IPS DF 6.9 (cell line): ENCODE measurements at regions not wholly inside any gene's neighbourhood (a gene's known extent, or its start where the extent isn't known, plus 50 kb on each side); places are given as distances from the start of the nearest gene placed in this dataset.

Experiments
- DNase-seq: peaks from one replicate; pipeline ENCODE4 v3.0.0-alpha.2; 2013; ENCODE audit warnings: low read depth, low spot score
- H3K27ac ChIP-seq: one replicate; pipeline ENCODE4 v1.5.1; 2013; ENCODE audit warnings: low read length, control low read depth
- H3K27me3 ChIP-seq: 2 replicates; pipeline ENCODE4 v1.6.1; 2013; ENCODE audit warnings: mild to moderate bottlenecking, low read length; ENCODE audit not compliant: control insufficient read depth, insufficient read depth
- H3K36me3 ChIP-seq: 2 replicates; pipeline ENCODE4 v1.6.1; 2013; ENCODE audit warnings: low read length; ENCODE audit not compliant: control insufficient read depth, insufficient read depth
- H3K4me1 ChIP-seq: 2 replicates; pipeline ENCODE4 v1.6.1; 2013; ENCODE audit warnings: low read length; ENCODE audit not compliant: control insufficient read depth, insufficient read depth
- H3K4me3 ChIP-seq: 2 replicates; pipeline ENCODE4 v1.5.1; 2013; ENCODE audit warnings: mild to moderate bottlenecking, low read length
- H3K9me3 ChIP-seq: 2 replicates; pipeline ENCODE4 v1.6.1; 2013; ENCODE audit warnings: low read length, inconsistent platforms; ENCODE audit not compliant: control insufficient read depth, insufficient read depth
- WGBS: extraction: QIAGEN DNeasy Blood & Tissue Kit; methylation state at CpG from one replicate; pipeline ENCODE4 v1.1.7; 2013; ENCODE audit warnings: mixed read lengths, missing lambda C conversion rate; ENCODE audit not compliant: insufficient read length, insufficient coverage; 5-methylcytosine and 5-hydroxymethylcytosine counted together

- no peak overlapping the region for H3K4me3 ChIP-seq
- H3K27me3 ChIP-seq: no peaks in the 10 kb centered on the region
- no peaks in the 10 kb centered on the region for H3K36me3 ChIP-seq
- H3K27ac ChIP-seq: no peak overlapping the region
- no peaks in the 10 kb centered on the region for H3K9me3 ChIP-seq
- DNase-seq: no peak
- no peaks in the 10 kb centered on the region; the same call in none of the 2 replicates for H3K4me1 ChIP-seq
- WGBS: no CpG with 5 or more reads among the region's 1 CpG
These were observed 136.4 kb downstream of the TBXT start for GRCh38 chr6:166031275-166031674.

- no peak for DNase-seq
- WGBS: no CpG with 5 or more reads among the region's 3 CpGs
These were observed 138.1 kb downstream of the TBXT start for GRCh38 chr6:166029506-166029905.

GRCh38 chr6:166027761-166028160 is 139.9 kb downstream of the TBXT start:
- no peaks in the 10 kb centered on the region for H3K9me3 ChIP-seq
- H3K36me3 ChIP-seq: no peaks in the 10 kb centered on the region
- no peaks in the 10 kb centered on the region for H3K27me3 ChIP-seq
- H3K27ac ChIP-seq: no peak overlapping the region
- no peak for DNase-seq
- no peaks in the 10 kb centered on the region; the same call in 1 of the 2 replicates for H3K4me1 ChIP-seq
- no CpG with 5 or more reads among the region's 3 CpGs for WGBS
- H3K4me3 ChIP-seq: no peak overlapping the region

More at GRCh38 chr6:166029506-166029905, 138.1 kb downstream of the TBXT start:
- no peaks in the 10 kb centered on the region; the same call in none of the 2 replicates for H3K4me1 ChIP-seq
- H3K4me3 ChIP-seq: no peak overlapping the region
- no peaks in the 10 kb centered on the region for H3K36me3 ChIP-seq
- no peak overlapping the region for H3K27ac ChIP-seq
- H3K27me3 ChIP-seq: no peaks in the 10 kb centered on the region
- H3K9me3 ChIP-seq: no peaks in the 10 kb centered on the region

- no peaks in the 10 kb centered on the region for H3K36me3 ChIP-seq
- no CpG with 5 or more reads among the region's 8 CpGs for whole genome bisulfite sequencing
- no peak for DNase-seq
- H3K27ac ChIP-seq: no peak overlapping the region
- no peaks in the 10 kb centered on the region for H3K27me3 ChIP-seq
- H3K9me3 ChIP-seq: no peaks in the 10 kb centered on the region
- H3K4me3 ChIP-seq: no peak overlapping the region
- H3K4me1 ChIP-seq: no peaks in the 10 kb centered on the region
These were observed 141.0 kb downstream of the TBXT start for GRCh38 chr6:166026586-166027126.

- Histone ChIP-seq H3K4me3 (no peak overlapping the region), H3K36me3 (no peaks in the 10 kb centered on the region), H3K27me3 (no peaks in the 10 kb centered on the region), H3K27ac (no peak overlapping the region), H3K4me1 (no peaks in the 10 kb centered on the region), H3K9me3 (no peaks in the 10 kb centered on the region)
- no CpG with 5 or more reads among the region's 8 CpGs for WGBS
- no peak for DNase-seq
These were observed 142.3 kb downstream of the TBXT start for GRCh38 chr6:166025149-166025898.

- Histone ChIP-seq H3K27ac (no peak overlapping the region), H3K36me3 (no peaks in the 10 kb centered on the region), H3K4me3 (no peak overlapping the region), H3K9me3 (no peaks in the 10 kb centered on the region), H3K27me3 (no peaks in the 10 kb centered on the region), H3K4me1 (no peaks in the 10 kb centered on the region)
- WGBS: no CpG with 5 or more reads among the region's 8 CpGs
- DNase-seq: no peak
These were observed 143.4 kb downstream of the TBXT start for GRCh38 chr6:166024252-166024651.

- Histone ChIP-seq H3K27ac (no peak overlapping the region), H3K4me1 (no peaks in the 10 kb centered on the region), H3K36me3 (no peaks in the 10 kb centered on the region), H3K4me3 (no peak overlapping the region), H3K27me3 (no peaks in the 10 kb centered on the region), H3K9me3 (no peaks in the 10 kb centered on the region)
- no peak for DNase-seq
- no CpG with 5 or more reads among the region's 5 CpGs for WGBS
These were observed 144.2 kb downstream of the TBXT start for GRCh38 chr6:166023273-166023989.

- no peak overlapping the region for H3K27ac ChIP-seq
- H3K4me1 ChIP-seq: no peaks in the 10 kb centered on the region
- H3K9me3 ChIP-seq: no peaks in the 10 kb centered on the region
- no peak overlapping the region for H3K4me3 ChIP-seq
- no peaks in the 10 kb centered on the region for H3K27me3 ChIP-seq
- no peaks in the 10 kb centered on the region for H3K36me3 ChIP-seq
- DNase-seq: no peak
- no CpG with 5 or more reads among the region's 3 CpGs for WGBS
These were observed 146.2 kb downstream of the TBXT start for GRCh38 chr6:166021429-166021828.

- no CpG with 5 or more reads among the region's 6 CpGs for WGBS
These were observed 148.4 kb downstream of the TBXT start for GRCh38 chr6:166019214-166019613.

GRCh38 chr6:166017032-166017635 is 150.5 kb downstream of the TBXT start:
- H3K27me3 ChIP-seq: no peaks in the 10 kb centered on the region

More at GRCh38 chr6:166019214-166019613, 148.4 kb downstream of the TBXT start:
- H3K4me3 ChIP-seq: no peak overlapping the region
- no peak overlapping the region for H3K27ac ChIP-seq
- H3K36me3 ChIP-seq: no peaks in the 10 kb centered on the region
- H3K27me3 ChIP-seq: no peaks in the 10 kb centered on the region
- H3K9me3 ChIP-seq: no peaks in the 10 kb centered on the region
- no peak for DNase-seq
- peaks cover 2% of the 10 kb centered on the region; the same call in 1 of the 2 replicates for H3K4me1 ChIP-seq

More at GRCh38 chr6:166017032-166017635, 150.5 kb downstream of the TBXT start:
- H3K27ac ChIP-seq: no peak overlapping the region
- WGBS: no CpG with 5 or more reads among the region's 1 CpG
- H3K9me3 ChIP-seq: no peaks in the 10 kb centered on the region
- no peaks in the 10 kb centered on the region for H3K36me3 ChIP-seq
- peaks cover 2% of the 10 kb centered on the region; the same call in 1 of the 2 replicates for H3K4me1 ChIP-seq
- H3K4me3 ChIP-seq: no peak overlapping the region
- no peak for DNase-seq
